Lower lobe of right lung (tissue), 2 donors: ENCODE measurements at regions not wholly inside any gene's neighbourhood (a gene's known extent, or its start where the extent isn't known, plus 50 kb on each side); places are given as distances from the start of the nearest gene placed in this dataset.

ENCODE experiments used
- ATAC-seq, 2 donors: fragments of 200-7000 bp; cut with Tn5 transposase; one replicate each; pipeline ENCODE4 v1.9.1; 2020 to 2022; ENCODE audit warnings: mild to moderate bottlenecking in 2 of 2, moderate library complexity in 2 of 2
- DNase-seq: peaks from one replicate; pipeline ENCODE4 v3.0.0-alpha.2; 2020
- H3K27ac ChIP-seq: fragments of 200-600 bp; one replicate; pipeline ENCODE4 v1.8.0; 2022
- H3K27me3 ChIP-seq: fragments of 200-600 bp; one replicate; pipeline ENCODE4 v1.8.0; 2022; ENCODE audit warnings: low read depth
- H3K36me3 ChIP-seq: fragments of 200-600 bp; one replicate; pipeline ENCODE4 v1.8.0; 2022; ENCODE audit warnings: mild to moderate bottlenecking
- H3K4me1 ChIP-seq: fragments of 200-600 bp; one replicate; pipeline ENCODE4 v1.8.0; 2022
- H3K4me3 ChIP-seq: fragments of 200-600 bp; one replicate; pipeline ENCODE4 v1.8.0; 2022; ENCODE audit warnings: mild to moderate bottlenecking
- H3K9me3 ChIP-seq: fragments of 200-600 bp; one replicate; pipeline ENCODE4 v1.8.0; 2022
- CTCF ChIP-seq: fragments of 200-600 bp; IDR thresholded peaks from one replicate; pipeline ENCODE4 v1.8.0; 2022; ENCODE audit warnings: antibody characterized with exemption, mild to moderate bottlenecking
- intact Hi-C: fragments of 100-400 bp; cut with DNase I; formaldehyde crosslinking; loops from one replicate; pipeline ENCODE4 v1.11.0; 2022
- donor health status: DM: no; HTN: yes; CAD: no; lungs with severe emphysema.

- intact Hi-C loops, result no loop called here
These were observed 210.4 kb upstream of the SULF2 start for GRCh38 chr20:47995661-47996060.

GRCh38 chr20:47993817-47994216 is 208.5 kb upstream of the SULF2 start:
- Histone ChIP-seq H3K36me3 (no peaks in the 10 kb centered on the region), H3K4me1 (no peaks in the 10 kb centered on the region), H3K4me3 (no peak overlapping the region), H3K9me3 (peaks cover 8% of the 10 kb centered on the region), H3K27ac (no peak overlapping the region), H3K27me3 (no peaks in the 10 kb centered on the region)
- ATAC-seq (no peak), DNase-seq (no peak)
- no peak for TF ChIP-seq CTCF
- intact Hi-C loops, result no loop called here

More at GRCh38 chr20:47995661-47996060, 210.4 kb upstream of the SULF2 start:
- Histone ChIP-seq H3K4me1 (no peaks in the 10 kb centered on the region), H3K36me3 (no peaks in the 10 kb centered on the region), H3K27me3 (no peaks in the 10 kb centered on the region), H3K9me3 (peaks cover 8% of the 10 kb centered on the region), H3K27ac (no peak overlapping the region), H3K4me3 (no peak overlapping the region)
- DNase-seq, result no peak
- ATAC-seq, result no peak
- TF ChIP-seq CTCF, result no peak

DNA sequence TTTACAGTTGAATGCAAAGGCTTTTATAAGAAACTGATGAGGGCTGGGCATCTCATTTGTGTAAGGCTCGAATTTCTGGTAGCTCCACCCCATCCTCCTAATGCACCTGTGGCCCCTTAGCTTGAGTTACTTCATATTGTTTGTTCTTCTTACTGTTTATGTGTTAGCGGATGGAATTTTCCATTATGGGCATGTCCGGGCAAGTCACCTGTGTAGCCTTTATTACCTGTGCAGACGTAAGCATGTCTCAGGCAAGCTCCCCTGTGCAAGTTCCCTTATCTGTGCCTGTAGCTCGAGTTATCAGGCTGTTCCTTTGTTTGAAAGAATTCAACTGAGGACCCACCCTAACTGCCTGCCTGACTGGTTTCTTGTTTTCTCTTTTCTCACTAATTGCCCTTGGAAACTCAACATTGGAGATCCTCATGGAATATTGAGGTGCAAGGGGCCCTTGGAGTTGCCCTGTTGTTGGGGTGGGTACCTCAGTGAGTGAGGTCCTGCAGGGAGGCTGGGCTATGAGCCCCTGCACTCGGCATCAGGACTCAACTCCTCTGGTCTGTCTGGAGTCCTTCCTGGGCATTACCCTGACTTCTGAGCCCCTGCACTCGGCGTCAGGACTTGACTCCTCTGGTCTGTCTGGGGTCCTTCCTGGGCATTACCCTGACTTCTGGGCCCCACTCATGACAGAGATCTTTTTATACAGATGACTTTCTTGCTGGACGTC is 207.9 kb upstream of the SULF2 start:
- H3K36me3 ChIP-seq, result no peaks in the 10 kb centered on the region
- ATAC-seq, result no peak
- DNase-seq, result no peak
- H3K27ac ChIP-seq, result no peak overlapping the region
- TF ChIP-seq CTCF, result no peak
- no peaks in the 10 kb centered on the region for H3K4me1 ChIP-seq
- H3K9me3 ChIP-seq, result peaks cover 8% of the 10 kb centered on the region
- intact Hi-C loops, result no loop called here
- no peak overlapping the region for H3K4me3 ChIP-seq
- no peaks in the 10 kb centered on the region for H3K27me3 ChIP-seq

- Histone ChIP-seq H3K27ac (no peak overlapping the region), H3K27me3 (no peaks in the 10 kb centered on the region), H3K4me1 (no peaks in the 10 kb centered on the region), H3K9me3 (peaks cover 8% of the 10 kb centered on the region), H3K36me3 (no peaks in the 10 kb centered on the region), H3K4me3 (no peak overlapping the region)
- intact Hi-C loops, result no loop called here
- DNase-seq, result no peak
- TF ChIP-seq CTCF, result no peak
- no peak for ATAC-seq
These were observed 206.7 kb upstream of the SULF2 start for GRCh38 chr20:47991875-47992488.

- DNase-seq (no peak), ATAC-seq (no peak)
- H3K4me3 ChIP-seq, result no peak overlapping the region
- H3K27me3 ChIP-seq, result no peaks in the 10 kb centered on the region
- peaks cover 8% of the 10 kb centered on the region for H3K9me3 ChIP-seq
- H3K4me1 ChIP-seq, result no peaks in the 10 kb centered on the region
- no peaks in the 10 kb centered on the region for H3K36me3 ChIP-seq
- intact Hi-C loops, result no loop called here
- H3K27ac ChIP-seq, result no peak overlapping the region
- no peak for TF ChIP-seq CTCF
These were observed 205.3 kb upstream of the SULF2 start for GRCh38 chr20:47990507-47991150.
